HEK293T (cell line): ENCODE measurements at regions not wholly inside any gene's neighbourhood (a gene's known extent, or its start where the extent isn't known, plus 50 kb on each side); places are given as distances from the start of the nearest gene placed in this dataset.

Source experiments
- CTCF ChIA-PET: fragments of 350-600 bp; formaldehyde crosslinking; extraction: SDS; loops from one replicate; lab custom pipeline; 2021; ENCODE audit warnings: antibody characterized with exemption, inconsistent platforms; lab: Yijun Ruan, JAX
- POLR2A ChIA-PET: fragments of 350-600 bp; formaldehyde crosslinking; extraction: SDS; loops from one replicate; lab custom pipeline; 2020; ENCODE audit warnings: antibody characterized with exemption, inconsistent platforms; lab: Yijun Ruan, JAX
- DNase-seq: peaks from one replicate; pipeline ENCODE4 v3.0.0; 2012; ENCODE audit warnings: mixed read lengths; ENCODE audit errors: extremely low spot score
- ARNT ChIP-seq: fragments of 450-650 bp; IDR thresholded peaks from 2 replicates; pipeline ENCODE4 v1.6.1; 2017; ENCODE audit warnings: mild to moderate bottlenecking
- BHLHE40 ChIP-seq: fragments of 450-650 bp; IDR thresholded peaks from 2 replicates; pipeline ENCODE4 v1.6.1; 2016; ENCODE audit warnings: mild to moderate bottlenecking, moderate library complexity, borderline replicate concordance
- CTBP1 ChIP-seq: fragments of 450-650 bp; IDR thresholded peaks from 2 replicates; pipeline ENCODE4 v1.6.1; 2016; ENCODE audit warnings: borderline replicate concordance
- ELF4 ChIP-seq: fragments of 450-650 bp; IDR thresholded peaks from 2 replicates; pipeline ENCODE4 v1.6.1; 2017; ENCODE audit warnings: antibody characterized with exemption
- FOXA1 ChIP-seq: fragments of 450-650 bp; IDR thresholded peaks from 2 replicates; pipeline ENCODE4 v1.6.1; 2016; ENCODE audit warnings: mild to moderate bottlenecking
- FOXK2 ChIP-seq: fragments of 450-650 bp; IDR thresholded peaks from 2 replicates; pipeline ENCODE4 v1.6.1; 2016; ENCODE audit warnings: mild to moderate bottlenecking
- FOXM1 ChIP-seq: fragments of 450-650 bp; IDR thresholded peaks from 2 replicates; pipeline ENCODE4 v1.6.1; 2017; ENCODE audit warnings: mild to moderate bottlenecking, borderline replicate concordance
- HDGF ChIP-seq: fragments of 450-650 bp; IDR thresholded peaks from 2 replicates; pipeline ENCODE4 v1.6.1; 2017; ENCODE audit warnings: antibody characterized with exemption, borderline replicate concordance
- L3MBTL2 ChIP-seq: fragments of 450-650 bp; conservative IDR thresholded peaks from 2 replicates; pipeline ENCODE4 v1.6.1; 2016; ENCODE audit warnings: mild to moderate bottlenecking
- LEF1 ChIP-seq: fragments of 450-650 bp; IDR thresholded peaks from 2 replicates; pipeline ENCODE4 v1.6.1; 2017; ENCODE audit warnings: mild to moderate bottlenecking, borderline replicate concordance
- NFRKB ChIP-seq: fragments of 450-650 bp; IDR thresholded peaks from 2 replicates; pipeline ENCODE4 v1.6.1; 2016; ENCODE audit warnings: mild to moderate bottlenecking, moderate library complexity
- SP1 ChIP-seq: fragments of 450-650 bp; IDR thresholded peaks from 2 replicates; pipeline ENCODE4 v1.6.1; 2017
- SUZ12 ChIP-seq: fragments of 450-650 bp; IDR thresholded peaks from 2 replicates; pipeline ENCODE4 v1.6.1; 2016; ENCODE audit warnings: mild to moderate bottlenecking
- TARDBP ChIP-seq: fragments of 450-650 bp; IDR thresholded peaks from 2 replicates; pipeline ENCODE4 v1.6.1; 2016
- ZNF384 ChIP-seq: fragments of 450-650 bp; IDR thresholded peaks from 2 replicates; pipeline ENCODE4 v1.6.1; 2016
- TF ChIP-seq, protein P1 (sequence below): fragments of 450-650 bp; IDR thresholded peaks from 2 replicates; pipeline ENCODE4 v1.6.1; 2016

DNA sequence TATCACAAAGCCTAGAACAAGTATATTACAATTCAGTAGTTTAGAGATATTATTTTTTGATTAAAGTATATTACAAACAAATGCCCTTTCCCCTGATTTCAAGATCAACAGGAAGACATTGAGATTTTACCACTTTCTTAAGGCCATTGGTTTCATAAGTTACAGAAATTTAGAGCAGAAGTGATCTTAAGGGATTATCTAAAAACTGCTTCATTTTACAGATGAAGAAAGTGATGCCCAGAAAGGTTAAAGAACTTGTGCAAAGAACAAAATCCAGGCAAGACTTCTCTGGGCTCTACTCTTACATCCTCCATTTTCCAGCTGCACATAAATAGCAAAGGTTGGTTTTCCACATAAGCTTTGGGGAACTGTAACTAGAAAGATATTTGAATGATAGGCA lies 87.5 kb downstream of the DUSP6 start:
- DNase-seq, result no peak
- ChIA-PET CTCF (interaction anchor here (1.1 kb wide), 1 partner anchor 11 kb away, joined by 5 read pairs; no protein-coding TSS in a partner anchor), POLR2A (no interaction called here)
- TF ChIP-seq HDGF, result no peak
- no peak for TF ChIP-seq ARNT
- TF ChIP-seq L3MBTL2, result no peak
- TF ChIP-seq FOXK2, result no peak
- TF ChIP-seq ZNF384, result no peak
- no peak for TF ChIP-seq LEF1
- TF ChIP-seq BHLHE40, result no peak
- TF ChIP-seq, protein P1, sequence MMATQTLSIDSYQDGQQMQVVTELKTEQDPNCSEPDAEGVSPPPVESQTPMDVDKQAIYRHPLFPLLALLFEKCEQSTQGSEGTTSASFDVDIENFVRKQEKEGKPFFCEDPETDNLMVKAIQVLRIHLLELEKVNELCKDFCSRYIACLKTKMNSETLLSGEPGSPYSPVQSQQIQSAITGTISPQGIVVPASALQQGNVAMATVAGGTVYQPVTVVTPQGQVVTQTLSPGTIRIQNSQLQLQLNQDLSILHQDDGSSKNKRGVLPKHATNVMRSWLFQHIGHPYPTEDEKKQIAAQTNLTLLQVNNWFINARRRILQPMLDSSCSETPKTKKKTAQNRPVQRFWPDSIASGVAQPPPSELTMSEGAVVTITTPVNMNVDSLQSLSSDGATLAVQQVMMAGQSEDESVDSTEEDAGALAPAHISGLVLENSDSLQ, result no peak
- TF ChIP-seq CTBP1, result no peak
- no peak for TF ChIP-seq FOXM1
- TF ChIP-seq TARDBP, result no peak
- TF ChIP-seq NFRKB, result no peak
- TF ChIP-seq ELF4, result no peak
- TF ChIP-seq FOXA1, result no peak
- no peak for TF ChIP-seq SUZ12
- TF ChIP-seq SP1, result no peak

DNA sequence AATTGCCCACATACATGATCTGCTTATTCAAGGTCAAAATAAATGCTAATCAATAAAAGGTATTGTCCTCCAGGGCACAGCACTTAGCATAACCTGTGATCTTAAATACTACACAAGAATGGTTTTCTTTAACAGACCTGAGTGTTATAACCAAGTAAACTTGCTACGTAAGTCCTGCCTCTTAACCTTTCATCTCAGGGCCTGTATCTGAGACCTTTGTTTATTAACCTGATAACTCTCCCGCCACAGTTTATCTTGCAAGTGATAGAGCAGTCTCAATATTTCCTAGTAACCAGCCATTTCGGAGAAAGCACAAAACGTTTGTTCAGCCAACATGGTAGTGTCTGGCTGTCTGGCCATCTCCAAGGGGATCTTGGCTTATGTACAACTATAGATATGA lies 88.4 kb downstream of the DUSP6 start:
- TF ChIP-seq, protein P1, result no peak
- TF ChIP-seq BHLHE40 (no peak), ZNF384 (no peak), FOXM1 (no peak), LEF1 (no peak), HDGF (no peak), FOXK2 (no peak), L3MBTL2 (no peak), NFRKB (no peak), SP1 (no peak)
- DNase-seq, result no peak
- ChIA-PET POLR2A (no interaction called here), CTCF (no interaction called here)

DNA sequence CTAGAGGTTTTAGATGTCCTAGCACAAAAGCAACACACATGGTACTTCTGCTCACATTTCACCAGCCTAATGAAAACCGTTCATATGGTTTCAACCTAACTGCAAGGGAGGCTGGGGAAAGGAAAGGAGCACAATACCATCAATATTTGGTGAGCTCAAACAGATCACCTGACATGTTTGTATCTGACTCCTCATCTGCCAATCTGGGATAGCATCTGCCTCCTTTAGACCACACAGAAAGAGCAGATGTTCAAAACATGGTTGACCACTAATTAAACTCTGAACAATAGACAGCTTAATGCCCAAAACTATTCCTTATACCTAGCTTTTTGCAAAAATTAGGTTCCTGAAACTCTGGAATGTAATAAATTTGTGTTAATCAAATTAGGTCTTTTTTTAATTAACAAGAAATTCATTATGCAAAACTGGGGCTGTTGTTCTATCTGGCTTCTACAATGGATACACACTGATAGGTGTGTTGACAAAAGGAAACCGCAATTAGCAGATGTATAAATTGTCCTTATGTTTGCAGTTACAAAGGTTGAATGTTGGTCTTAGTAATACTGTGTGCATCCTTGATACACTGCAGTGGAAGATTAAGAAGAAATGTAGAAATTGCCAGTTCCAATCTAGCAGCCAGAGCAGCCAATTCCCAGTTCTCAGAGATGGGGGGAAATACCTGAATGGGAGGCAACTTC lies 89.3 kb downstream of the DUSP6 start:
- DNase-seq, result no peak
- ChIA-PET POLR2A (no interaction called here), CTCF (no interaction called here)
- TF ChIP-seq L3MBTL2 (no peak), FOXA1 (no peak), LEF1 (no peak)

DNA sequence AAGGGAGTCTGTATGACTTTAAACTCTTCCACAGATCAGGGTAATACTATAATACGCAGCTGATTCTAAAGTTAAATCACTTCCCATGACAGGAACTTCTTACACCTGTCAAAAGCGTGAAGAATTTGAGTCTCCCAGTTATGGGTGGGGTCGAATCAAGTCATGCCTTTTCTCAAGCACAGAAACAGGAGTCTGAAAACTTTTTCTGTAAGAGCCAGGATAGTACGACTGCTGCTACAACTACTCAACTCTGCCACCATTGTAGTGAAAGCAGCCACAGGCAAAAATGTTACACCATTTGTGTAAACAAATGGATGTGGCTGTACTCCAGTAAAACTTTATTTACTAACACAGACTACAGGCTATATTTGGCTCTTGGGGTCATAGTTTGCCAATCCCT lies 90.3 kb downstream of the DUSP6 start:
- ChIA-PET POLR2A (no interaction called here), CTCF (interaction anchor here (0.6 kb wide), 1 partner anchor 85 kb away, joined by 3 read pairs; no protein-coding TSS in a partner anchor)
- no peak for DNase-seq
- TF ChIP-seq FOXM1, result no peak
- TF ChIP-seq, protein P1, result no peak
- no peak for TF ChIP-seq ARNT
- TF ChIP-seq TARDBP, result no peak
- no peak for TF ChIP-seq BHLHE40
- no peak for TF ChIP-seq ELF4
- TF ChIP-seq SUZ12, result no peak
- no peak for TF ChIP-seq FOXA1
- no peak for TF ChIP-seq HDGF
- no peak for TF ChIP-seq CTBP1
- no peak for TF ChIP-seq LEF1
- TF ChIP-seq L3MBTL2, result no peak
- no peak for TF ChIP-seq NFRKB
- TF ChIP-seq FOXK2, result no peak

DNA sequence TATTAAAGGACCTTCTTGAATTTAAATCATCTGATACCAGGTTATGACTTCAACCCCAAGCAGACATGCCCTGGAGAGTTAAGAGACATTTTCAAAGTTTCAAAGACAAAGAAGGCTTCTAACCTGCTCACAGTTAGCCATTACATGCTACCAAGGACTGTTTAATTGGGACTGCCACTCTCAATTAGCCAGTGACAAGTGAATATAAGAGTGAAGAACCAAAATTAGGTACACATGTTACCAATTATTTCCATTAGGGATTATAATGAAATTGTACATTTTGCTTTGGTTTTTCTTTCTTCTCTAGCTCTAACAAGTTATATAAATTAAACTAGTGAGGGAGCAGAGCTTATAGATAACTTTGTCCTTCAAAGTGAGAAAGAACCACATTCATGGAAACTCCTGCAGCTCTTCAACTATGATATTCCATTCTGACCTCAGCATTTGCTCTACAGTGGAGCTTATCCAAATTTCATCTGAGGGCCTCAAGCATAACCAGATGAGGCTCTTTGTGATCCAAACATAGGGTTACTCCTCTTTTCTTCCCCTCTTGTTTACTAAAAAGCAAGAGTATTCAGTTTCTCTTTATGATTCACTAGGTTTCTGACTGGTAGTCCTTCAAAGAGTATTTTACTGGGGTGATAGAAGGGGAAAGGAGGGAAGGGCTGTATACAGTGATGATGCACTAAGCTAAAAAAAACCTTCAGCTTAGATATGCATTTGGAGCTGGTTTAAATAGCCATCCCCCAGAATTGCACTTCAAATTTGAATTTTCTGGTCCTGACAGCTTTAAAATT lies 91.3 kb downstream of the DUSP6 start:
- ChIA-PET POLR2A (no interaction called here), CTCF (interaction anchor here (0.6 to 0.9 kb wide), 2 partner anchors 9 to 85 kb away, joined by 3 to 5 read pairs; no protein-coding TSS in a partner anchor)
- DNase-seq, result no peak
- no peak for TF ChIP-seq ELF4
- no peak for TF ChIP-seq LEF1
- no peak for TF ChIP-seq ARNT
- no peak for TF ChIP-seq BHLHE40
- no peak for TF ChIP-seq TARDBP
- no peak for TF ChIP-seq FOXK2
- no peak for TF ChIP-seq L3MBTL2
- TF ChIP-seq, protein P1, result no peak
- no peak for TF ChIP-seq SP1
